ENCODE measurements at regions not wholly inside any gene's neighbourhood (a gene's known extent, or its start where the extent isn't known, plus 50 kb on each side); places are given as distances from the start of the nearest gene placed in this dataset.

DNA sequence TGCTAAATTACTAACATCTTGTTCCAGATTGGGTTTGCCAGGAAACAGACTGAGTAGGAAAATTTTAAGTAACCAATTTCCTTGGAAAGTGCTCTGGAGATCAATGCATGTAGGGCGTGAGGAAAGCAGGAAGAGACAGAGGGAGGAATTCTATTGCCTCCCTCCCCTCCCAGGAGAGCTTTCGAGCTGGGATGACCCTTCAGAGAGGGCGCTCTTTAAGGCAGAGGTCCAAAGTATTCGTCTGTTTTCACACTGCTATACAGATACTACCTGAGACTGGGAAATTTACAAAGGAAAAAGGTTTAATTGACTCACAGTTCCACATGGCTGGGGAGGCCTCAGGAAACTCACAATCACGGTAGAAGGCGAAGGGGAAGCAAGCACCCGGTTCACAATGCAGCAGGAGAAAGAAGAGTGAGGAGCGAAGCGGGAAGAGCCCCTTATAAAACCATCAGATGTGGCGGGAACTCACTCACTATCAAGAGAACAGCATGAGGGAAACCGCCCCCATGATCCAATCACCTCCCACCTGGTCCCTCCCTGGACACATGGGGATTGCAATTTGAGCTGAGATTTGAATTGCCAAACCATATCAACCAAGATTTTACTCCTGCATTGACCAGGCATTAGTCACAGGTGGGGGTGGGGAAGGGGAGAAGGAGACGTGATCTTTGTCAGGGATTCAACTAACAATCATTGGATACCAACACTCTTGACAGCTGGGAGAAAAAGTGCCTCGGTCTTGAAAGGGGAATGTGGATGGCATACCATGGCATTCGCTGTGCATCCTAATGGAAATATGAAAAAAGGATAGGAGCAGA lies 63.8 kb downstream of the SLITRK2 start:
- WGBS, 2 donors = 61 to 66% methylated on average over 13 to 14 of the region's 14 CpGs
- no peak overlapping the region for H3K27ac ChIP-seq
- TF ChIP-seq, protein P1, sequence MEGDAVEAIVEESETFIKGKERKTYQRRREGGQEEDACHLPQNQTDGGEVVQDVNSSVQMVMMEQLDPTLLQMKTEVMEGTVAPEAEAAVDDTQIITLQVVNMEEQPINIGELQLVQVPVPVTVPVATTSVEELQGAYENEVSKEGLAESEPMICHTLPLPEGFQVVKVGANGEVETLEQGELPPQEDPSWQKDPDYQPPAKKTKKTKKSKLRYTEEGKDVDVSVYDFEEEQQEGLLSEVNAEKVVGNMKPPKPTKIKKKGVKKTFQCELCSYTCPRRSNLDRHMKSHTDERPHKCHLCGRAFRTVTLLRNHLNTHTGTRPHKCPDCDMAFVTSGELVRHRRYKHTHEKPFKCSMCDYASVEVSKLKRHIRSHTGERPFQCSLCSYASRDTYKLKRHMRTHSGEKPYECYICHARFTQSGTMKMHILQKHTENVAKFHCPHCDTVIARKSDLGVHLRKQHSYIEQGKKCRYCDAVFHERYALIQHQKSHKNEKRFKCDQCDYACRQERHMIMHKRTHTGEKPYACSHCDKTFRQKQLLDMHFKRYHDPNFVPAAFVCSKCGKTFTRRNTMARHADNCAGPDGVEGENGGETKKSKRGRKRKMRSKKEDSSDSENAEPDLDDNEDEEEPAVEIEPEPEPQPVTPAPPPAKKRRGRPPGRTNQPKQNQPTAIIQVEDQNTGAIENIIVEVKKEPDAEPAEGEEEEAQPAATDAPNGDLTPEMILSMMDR (IDR thresholded peaks at IDR 0.05) = no peak
- DNase-seq (no peak), ATAC-seq (no peak)
- H3K4me3 ChIP-seq = no peak overlapping the region
- H3K4me1 ChIP-seq = no peaks in the 10 kb centered on the region
- H3K9me3 ChIP-seq = no peaks in the 10 kb centered on the region
- intact Hi-C loops (cut with DNase I) = no loop called here
- H3K36me3 ChIP-seq = no peaks in the 10 kb centered on the region
- no peaks in the 10 kb centered on the region for H3K27me3 ChIP-seq

DNA sequence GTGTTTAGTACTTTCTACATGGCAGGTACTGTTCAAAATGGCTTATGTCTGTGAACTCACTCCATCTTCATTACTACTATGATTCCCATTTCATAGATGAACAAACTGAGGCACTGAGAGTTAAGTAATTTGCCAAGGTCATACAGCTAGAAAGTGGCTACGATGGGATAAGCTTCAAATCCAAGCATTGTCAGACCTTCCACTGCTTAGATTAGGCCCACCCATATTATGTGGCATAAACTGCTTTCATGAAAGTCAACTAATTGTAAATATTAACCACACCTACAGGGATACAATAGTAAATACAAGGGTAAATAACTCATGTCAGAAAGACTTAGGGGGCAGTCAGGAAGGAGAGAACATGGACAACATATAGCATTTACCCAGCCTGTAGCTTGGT lies 68.8 kb downstream of the SLITRK2 start:
- 78 to 87% methylated on average over 1 of the region's 1 CpG for WGBS, 2 donors
- Histone ChIP-seq H3K4me3 (no peak overlapping the region), H3K9me3 (peaks cover 0 to 11% (median 0%) of the 10 kb centered on the region in 11 donors), H3K27me3 (no peaks in the 10 kb centered on the region), H3K4me1 (no peaks in the 10 kb centered on the region), H3K36me3 (no peaks in the 10 kb centered on the region), H3K27ac (no peak overlapping the region)
- TF ChIP-seq, protein P1 (IDR thresholded peaks at IDR 0.05) = no peak
- intact Hi-C loops (cut with DNase I) = no loop called here
- ATAC-seq = no peak
- DNase-seq = no peak

DNA sequence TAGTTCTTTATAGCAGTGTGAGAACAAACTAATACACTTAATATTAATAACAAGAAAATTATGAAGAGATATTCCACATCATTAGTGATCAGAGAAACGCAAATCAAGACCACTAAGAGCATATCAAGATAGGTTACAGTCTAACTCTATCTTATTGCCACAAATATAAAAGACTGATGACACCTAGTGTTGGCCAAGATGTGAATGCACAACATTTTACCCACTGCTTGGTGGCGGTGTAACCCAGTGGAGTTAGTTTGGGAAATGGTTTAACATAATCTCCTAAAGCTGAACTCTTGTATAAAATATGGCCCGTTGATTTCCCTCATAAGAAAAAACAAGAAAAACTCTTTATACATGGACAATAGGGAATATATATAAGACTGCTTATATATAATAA lies 92.4 kb downstream of the SLITRK2 start:
- 77 to 88% methylated on average over 3 of the region's 3 CpGs for WGBS, 2 donors
- no peak for ATAC-seq
- intact Hi-C loops (cut with DNase I) = no loop called here

DNA sequence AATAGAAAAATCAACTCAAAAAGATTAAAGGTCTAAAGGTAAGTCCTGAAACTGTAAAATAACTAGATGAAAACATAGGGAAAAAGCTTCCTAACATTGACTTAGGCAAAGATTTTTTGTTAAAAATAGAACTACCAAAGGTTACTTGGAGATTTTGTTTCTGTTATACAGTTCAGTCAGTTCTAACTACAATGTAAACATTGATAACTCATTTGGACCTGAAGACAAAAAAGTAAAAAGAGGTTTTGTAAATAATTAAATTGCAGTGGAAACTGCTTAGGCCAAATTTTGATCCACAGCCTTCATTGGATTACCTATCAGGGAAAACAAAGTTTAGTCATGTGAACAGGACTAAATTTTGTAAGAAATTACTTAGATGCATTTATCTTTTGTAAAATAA lies 101.8 kb downstream of the SLITRK2 start:
- Histone ChIP-seq H3K27ac (no peak overlapping the region), H3K4me3 (no peak overlapping the region), H3K27me3 (no peaks in the 10 kb centered on the region), H3K4me1 (no peaks in the 10 kb centered on the region), H3K36me3 (no peaks in the 10 kb centered on the region), H3K9me3 (peaks cover 0 to 4% (median 0%) of the 10 kb centered on the region in 11 donors)
- intact Hi-C loops (cut with DNase I) = no loop called here
- no peak for DNase-seq
- ATAC-seq = no peak
- TF ChIP-seq, protein P1 (IDR thresholded peaks at IDR 0.05) = no peak

More for the DNA sequence above, 92.4 kb downstream of the SLITRK2 start:
- Histone ChIP-seq H3K4me3 (no peak overlapping the region), H3K9me3 (no peaks in the 10 kb centered on the region), H3K4me1 (no peaks in the 10 kb centered on the region), H3K27me3 (no peaks in the 10 kb centered on the region), H3K27ac (no peak overlapping the region), H3K36me3 (no peaks in the 10 kb centered on the region)
- no peak for DNase-seq
- TF ChIP-seq, protein P1 (IDR thresholded peaks at IDR 0.05) = no peak

Data from heart right ventricle (tissue), 16 donors.